Epithelial cell of esophagus (primary cell): ENCODE measurements at regions not wholly inside any gene's neighbourhood (a gene's known extent, or its start where the extent isn't known, plus 50 kb on each side); places are given as distances from the start of the nearest gene placed in this dataset.
A peak's percentile ranks its signal among the peaks of the same experiment; 100 is the strongest.

Experiments
- DNase-seq: peaks from one replicate; pipeline ENCODE4 v3.0.0; 2010; ENCODE audit warnings: low read depth
- H3K4me3 ChIP-seq: 2 replicates; pipeline ENCODE4 v1.5.1; 2011; ENCODE audit warnings: mild to moderate bottlenecking, low read length, control low read depth
- CTCF ChIP-seq: IDR thresholded peaks from 2 replicates; pipeline ENCODE4 v1.5.1; 2011; ENCODE audit warnings: low read depth, mild to moderate bottlenecking, low read length, control low read depth, inconsistent platforms; ENCODE audit not compliant: insufficient read depth; ENCODE audit errors: missing control alignments

- DNase-seq = no peak
- no peak for TF ChIP-seq CTCF
- H3K4me3 ChIP-seq = no peak overlapping the region
These were observed 257.9 kb upstream of the CPEB2 start for GRCh38 chr4:14744346-14744745.

- peak; percentile 77 for DNase-seq
- TF ChIP-seq CTCF = peak; percentile 84
- H3K4me3 ChIP-seq = no peak overlapping the region
These were observed 252.4 kb upstream of the CPEB2 start for GRCh38 chr4:14749910-14750309.

- no peak overlapping the region for H3K4me3 ChIP-seq
- peak; percentile 67 for DNase-seq
- TF ChIP-seq CTCF = no peak
These were observed 249.8 kb upstream of the CPEB2 start for GRCh38 chr4:14752341-14753046.

- no peak for DNase-seq
- no peak overlapping the region for H3K4me3 ChIP-seq
- TF ChIP-seq CTCF = no peak
These were observed 235.1 kb upstream of the CPEB2 start for GRCh38 chr4:14767142-14767541.

GRCh38 chr4:14768449-14768848, 233.8 kb upstream of the CPEB2 start:
- H3K4me3 ChIP-seq = no peak overlapping the region
- no peak for DNase-seq
- TF ChIP-seq CTCF = no peak

GRCh38 chr4:14769993-14770392, 232.3 kb upstream of the CPEB2 start:
- no peak overlapping the region for H3K4me3 ChIP-seq
- no peak for DNase-seq
- TF ChIP-seq CTCF = no peak

GRCh38 chr4:14771094-14771493, 231.2 kb upstream of the CPEB2 start:
- no peak overlapping the region for H3K4me3 ChIP-seq
- peak; percentile 92 for DNase-seq
- no peak for TF ChIP-seq CTCF
